Stimulated activated naive B cell treated with anti-CD40 and anti-IgM and Interleukin-4, amounts not matched to agents 10 μg/mL and 1 μg/mL and 100 μg/mL, for 72 hours (primary cell): ENCODE measurements at regions not wholly inside any gene's neighbourhood (a gene's known extent, or its start where the extent isn't known, plus 50 kb on each side); places are given as distances from the start of the nearest gene placed in this dataset.

Experiments used
- ATAC-seq, 2 donors: fragments of 150-1000 bp; cut with Tn5 transposase; replicated peaks; 2 replicates each; pipeline ENCODE4 v1.10.0; 2021; ENCODE audit warnings: moderate library complexity in 1 of 2
- DNase-seq: peaks from one replicate; pipeline ENCODE4 v3.0.0; 2021
- H3K27ac Mint-ChIP-seq: one replicate; pipeline ENCODE4 v1.8.0; 2022; ENCODE audit warnings: mild to moderate bottlenecking, mixed read lengths
- H3K27me3 Mint-ChIP-seq, 2 donors: one replicate each; pipeline ENCODE4 v1.8.0; 2022; ENCODE audit warnings: mixed read lengths in 2 of 2
- H3K36me3 Mint-ChIP-seq, 2 donors: one replicate each; pipeline ENCODE4 v1.8.0; 2022; ENCODE audit warnings: mixed read lengths in 2 of 2, mild to moderate bottlenecking in 1 of 2
- H3K4me1 Mint-ChIP-seq, 2 donors: one replicate each; pipeline ENCODE4 v1.8.0; 2022; ENCODE audit warnings: mixed read lengths in 2 of 2, mild to moderate bottlenecking in 1 of 2
- H3K4me3 Mint-ChIP-seq, 2 donors: one replicate each; pipeline ENCODE4 v1.8.0; 2022; ENCODE audit warnings: mild to moderate bottlenecking in 2 of 2, mixed read lengths in 2 of 2, moderate library complexity in 1 of 2
- H3K9me3 Mint-ChIP-seq, 2 donors: one replicate each; pipeline ENCODE4 v1.8.0; 2022; ENCODE audit warnings: mixed read lengths in 2 of 2, mild to moderate bottlenecking in 1 of 2

DNA sequence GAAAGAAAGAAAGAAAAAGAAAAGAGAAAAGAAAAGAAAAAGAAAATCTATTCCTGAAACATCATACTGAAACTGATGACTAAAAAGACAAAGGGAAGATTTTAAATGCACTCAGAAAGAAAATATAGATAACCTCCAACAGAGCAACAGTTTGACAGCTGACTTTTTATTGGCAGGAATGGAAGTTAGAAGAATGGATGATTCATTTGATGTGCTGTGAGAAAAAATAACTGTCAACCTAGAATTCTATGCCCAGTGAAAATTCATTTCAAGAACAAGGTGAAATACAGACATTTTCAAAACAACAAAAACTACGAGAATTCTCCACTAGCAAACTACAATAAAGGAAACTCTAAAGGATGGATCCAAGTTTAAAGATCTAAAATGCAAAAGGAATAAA is 50.5 kb upstream of the HSPA12A start:
- DNase-seq: no peak
- no peak for ATAC-seq
- Mint-ChIP-seq H3K36me3 (peaks cover 0 to 3% of the 10 kb centered on the region in 2 donors), H3K4me3 (no peak overlapping the region), H3K27ac (no peak overlapping the region), H3K4me1 (peaks cover 2 to 5% of the 10 kb centered on the region in 2 donors), H3K9me3 (no peaks in the 10 kb centered on the region), H3K27me3 (peaks cover 29 to 39% of the 10 kb centered on the region in 2 donors)

DNA sequence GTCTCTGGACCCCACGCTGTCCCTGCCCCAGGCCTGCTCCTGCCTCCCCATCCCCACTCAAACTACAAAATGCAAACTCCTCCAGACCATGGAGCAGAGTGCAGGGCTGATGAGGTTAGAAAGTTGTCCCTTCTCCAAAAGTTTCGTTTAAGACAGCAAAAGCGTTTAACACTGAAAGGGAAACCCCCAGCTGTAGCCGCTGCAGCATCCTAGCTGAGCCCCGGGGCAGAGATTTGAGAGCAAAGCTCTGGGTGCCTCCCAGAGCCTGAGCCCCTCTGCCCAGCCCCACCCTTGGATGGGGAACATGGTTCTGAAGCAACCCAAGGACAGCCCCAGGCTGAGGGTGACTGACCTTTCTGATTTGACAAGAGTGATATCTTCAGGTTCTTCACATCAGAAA is 52.8 kb upstream of the ENO4 start:
- ATAC-seq: no peak
- no peak overlapping the region for H3K4me3 Mint-ChIP-seq
- no peak for DNase-seq
- H3K27ac Mint-ChIP-seq: no peak overlapping the region
- peaks cover 0 to 2% of the 10 kb centered on the region in 2 donors for H3K4me1 Mint-ChIP-seq
- H3K9me3 Mint-ChIP-seq: no peaks in the 10 kb centered on the region
- peaks cover 17 to 33% of the 10 kb centered on the region in 2 donors for H3K27me3 Mint-ChIP-seq
- H3K36me3 Mint-ChIP-seq: no peaks in the 10 kb centered on the region

DNA sequence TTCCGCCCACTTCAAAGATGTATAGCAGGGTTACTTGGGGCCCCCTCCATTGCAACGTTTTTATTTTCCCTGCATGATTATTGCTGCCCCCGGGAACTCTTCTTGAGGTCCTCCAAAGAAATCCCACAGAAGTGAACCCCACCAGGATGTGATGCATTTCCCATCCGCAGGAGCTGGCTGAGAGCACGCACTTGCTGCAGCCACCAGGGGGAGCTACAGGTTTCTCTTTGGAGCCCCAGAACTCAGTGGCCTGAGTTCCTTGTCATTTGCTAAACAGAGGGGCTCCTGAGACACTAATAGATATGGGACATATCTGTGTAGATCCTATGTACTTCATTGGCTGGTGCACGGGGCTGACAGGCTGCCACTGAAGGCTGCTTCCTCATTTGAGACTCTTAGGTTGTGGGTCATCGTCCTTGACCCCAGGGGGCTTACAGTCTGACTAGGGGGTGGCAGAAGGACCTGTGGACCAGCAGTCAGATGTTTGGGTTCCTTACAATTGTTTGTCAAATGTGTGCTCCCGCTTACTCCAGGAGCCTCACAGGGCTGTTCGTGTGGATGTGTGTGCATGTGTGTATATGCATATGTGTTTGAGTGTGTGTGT is 52.3 kb upstream of the ENO4 start:
- ATAC-seq (peak; percentile 62 to 75), DNase-seq (peak; percentile 35)
- H3K4me3 Mint-ChIP-seq: no peak overlapping the region
- H3K9me3 Mint-ChIP-seq: peaks cover 0 to 1% of the 10 kb centered on the region in 2 donors
- H3K36me3 Mint-ChIP-seq: no peaks in the 10 kb centered on the region
- H3K27ac Mint-ChIP-seq: no peak overlapping the region
- H3K27me3 Mint-ChIP-seq: peaks cover 13 to 33% of the 10 kb centered on the region in 2 donors
- H3K4me1 Mint-ChIP-seq: peaks cover 0 to 2% of the 10 kb centered on the region in 2 donors

DNA sequence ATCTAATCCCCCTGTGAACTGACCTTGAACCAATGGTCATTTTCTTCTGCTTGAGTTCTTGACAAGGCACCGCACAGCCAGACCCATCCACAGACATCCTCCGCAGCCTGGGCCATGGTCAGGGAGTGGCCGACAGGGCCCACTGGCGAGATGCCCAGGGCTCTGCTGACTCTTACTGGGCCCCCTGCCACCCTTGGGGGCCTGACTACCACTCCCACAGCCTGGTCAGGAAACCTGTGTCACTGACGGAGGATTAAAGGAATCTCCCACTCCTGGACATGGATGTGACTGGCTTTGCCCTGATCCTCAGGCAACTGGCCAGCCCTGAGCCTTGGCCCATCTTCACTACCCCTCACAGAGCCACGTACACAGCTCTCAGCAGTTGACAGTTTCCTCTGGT is 50.4 kb upstream of the ENO4 start:
- no peak overlapping the region for H3K27ac Mint-ChIP-seq
- no peaks in the 10 kb centered on the region for H3K36me3 Mint-ChIP-seq
- peaks cover 0 to 3% of the 10 kb centered on the region in 2 donors for H3K9me3 Mint-ChIP-seq
- H3K27me3 Mint-ChIP-seq: peaks cover 13 to 24% of the 10 kb centered on the region in 2 donors
- no peak for ATAC-seq
- DNase-seq: no peak
- H3K4me3 Mint-ChIP-seq: no peak overlapping the region
- peaks cover 0 to 2% of the 10 kb centered on the region in 2 donors for H3K4me1 Mint-ChIP-seq
